ENCODE measurements at regions not wholly inside any gene's neighbourhood (a gene's known extent, or its start where the extent isn't known, plus 50 kb on each side); places are given as distances from the start of the nearest gene placed in this dataset.

DNA sequence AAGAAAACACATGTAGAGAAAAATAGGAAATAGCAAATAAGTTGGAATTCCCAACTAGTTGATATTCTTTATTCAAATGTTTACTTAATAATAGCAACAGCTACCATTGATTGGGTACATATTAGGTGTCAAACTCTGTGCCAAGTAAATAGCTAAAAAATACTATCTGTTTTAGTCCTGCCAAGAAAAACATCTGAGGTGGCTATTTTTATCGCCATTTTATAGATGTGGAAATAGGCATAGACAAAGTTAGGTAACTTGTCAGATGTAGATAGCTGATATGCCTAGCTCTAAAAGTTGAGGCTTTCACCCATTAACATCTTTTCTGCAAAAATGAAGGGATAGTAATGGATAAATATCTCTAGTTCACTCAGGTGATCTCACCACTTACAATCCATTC, 549.2 kb upstream of the ID4 start:
- DNase-seq = no peak

DNA sequence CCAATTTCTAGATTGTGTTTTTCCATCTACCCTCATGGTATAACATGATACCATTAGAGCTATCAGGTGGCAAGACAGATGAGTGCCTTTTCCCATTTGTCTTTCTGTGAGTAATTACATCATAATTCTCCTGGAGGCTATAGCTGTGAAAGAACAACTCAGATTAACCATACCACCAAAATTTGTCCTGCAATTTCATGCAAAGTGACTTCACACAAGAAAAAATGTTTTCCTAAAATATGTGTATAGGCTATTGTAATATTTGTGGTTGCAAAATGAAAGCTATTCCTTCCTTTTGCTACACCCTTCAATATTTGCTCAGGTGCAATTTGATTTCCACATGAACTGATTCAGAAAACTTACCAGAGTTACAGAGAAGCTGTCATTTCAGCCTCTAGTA, 547.7 kb upstream of the ID4 start:
- DNase-seq = no peak

DNA sequence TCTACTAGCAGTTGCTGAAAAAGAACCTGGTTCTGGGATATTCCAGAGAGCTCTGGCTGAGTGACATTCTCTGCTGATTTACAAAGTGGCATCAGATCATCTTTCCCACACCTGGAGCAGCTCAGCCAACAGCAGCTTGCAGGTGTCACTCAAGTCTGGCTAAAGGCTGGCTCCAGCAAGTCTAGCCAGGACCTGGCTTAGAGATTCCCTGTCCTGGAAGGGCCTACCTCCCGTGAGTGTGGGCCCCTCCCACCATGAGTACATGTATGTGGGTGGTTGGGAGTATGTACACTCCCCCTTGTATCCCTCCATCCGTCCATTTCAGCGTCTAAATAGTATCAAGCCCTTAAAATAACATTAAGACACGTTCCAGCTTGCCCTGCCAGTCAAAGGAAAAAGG, 539.3 kb upstream of the ID4 start:
- DNase-seq = no peak

DNA sequence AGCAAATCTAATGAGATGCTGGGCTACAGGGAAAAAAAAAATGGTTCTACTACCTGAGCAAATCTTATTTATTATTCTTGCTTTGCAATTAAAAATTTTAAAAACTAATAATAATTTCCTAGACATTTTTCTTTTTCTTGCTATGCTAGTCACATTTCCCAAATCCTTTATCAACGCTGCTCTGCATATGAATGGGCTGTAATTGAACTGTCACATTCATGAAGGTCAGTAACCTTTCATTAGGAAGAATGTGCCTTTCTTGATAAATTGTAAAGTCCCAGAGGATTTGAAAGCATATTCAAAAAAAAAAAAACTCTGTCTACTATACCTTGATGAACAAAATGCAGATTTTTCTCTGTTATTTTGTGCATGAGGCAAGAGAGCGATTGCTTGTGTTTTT, 538.7 kb upstream of the ID4 start:
- DNase-seq = no peak

DNA sequence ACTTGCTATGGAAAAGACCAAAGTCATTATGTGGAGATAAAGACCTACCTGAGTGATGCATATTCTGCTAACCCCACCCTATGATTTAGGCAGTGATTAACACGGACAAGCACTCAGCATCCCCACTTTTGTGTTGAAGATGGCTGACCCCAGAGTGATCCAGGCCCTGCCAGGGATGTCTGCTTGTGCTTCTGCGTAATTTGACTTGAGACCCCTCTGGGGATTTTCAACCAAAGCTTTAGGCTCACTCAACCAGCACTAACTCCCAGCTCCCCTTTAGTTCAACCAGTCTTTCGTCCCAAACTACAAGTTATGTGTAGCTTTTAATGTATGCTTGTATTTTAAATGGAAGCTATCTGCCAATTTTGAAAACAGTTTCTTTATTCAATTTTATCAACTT, 538.0 kb upstream of the ID4 start:
- no peak for DNase-seq

DNA sequence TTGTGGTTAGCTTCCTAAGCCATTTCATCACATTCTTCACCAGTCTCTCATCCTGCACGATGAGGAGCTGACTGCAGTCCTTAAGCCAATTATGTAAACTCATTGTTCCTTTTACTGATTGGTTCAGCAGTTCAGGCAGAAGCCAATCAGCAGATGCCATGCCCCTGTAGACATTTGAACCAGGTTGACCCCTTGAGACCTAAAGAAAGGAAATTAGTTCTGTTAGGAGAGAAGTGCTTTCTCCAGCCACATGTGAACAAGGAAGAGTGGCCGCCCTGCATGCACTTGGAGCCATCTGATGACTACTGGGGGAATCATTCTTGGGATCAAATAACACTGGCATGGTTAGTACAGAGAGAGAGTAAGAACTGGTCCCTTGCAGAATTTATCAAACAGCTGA, 535.2 kb upstream of the ID4 start:
- DNase-seq = no peak

DNA sequence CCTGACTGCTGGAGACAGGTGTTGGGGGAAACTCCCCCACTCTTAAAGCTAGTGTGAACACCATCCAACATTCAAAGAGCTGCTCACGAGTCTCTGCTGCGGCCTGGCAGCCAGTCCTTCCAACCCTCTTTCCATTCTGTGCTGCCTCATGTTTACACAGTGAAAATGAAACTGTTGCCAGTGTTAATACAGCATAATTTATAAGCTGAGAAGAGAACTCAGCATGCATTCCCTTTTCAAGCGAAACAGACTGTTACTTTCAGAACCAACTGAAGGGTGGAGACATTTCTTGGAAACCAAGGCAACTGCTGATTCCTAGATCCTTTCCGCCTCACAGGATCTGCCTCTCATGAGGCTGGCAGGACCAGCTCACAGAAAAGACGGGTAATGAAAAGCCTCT, 533.8 kb upstream of the ID4 start:
- DNase-seq = no peak

DNA sequence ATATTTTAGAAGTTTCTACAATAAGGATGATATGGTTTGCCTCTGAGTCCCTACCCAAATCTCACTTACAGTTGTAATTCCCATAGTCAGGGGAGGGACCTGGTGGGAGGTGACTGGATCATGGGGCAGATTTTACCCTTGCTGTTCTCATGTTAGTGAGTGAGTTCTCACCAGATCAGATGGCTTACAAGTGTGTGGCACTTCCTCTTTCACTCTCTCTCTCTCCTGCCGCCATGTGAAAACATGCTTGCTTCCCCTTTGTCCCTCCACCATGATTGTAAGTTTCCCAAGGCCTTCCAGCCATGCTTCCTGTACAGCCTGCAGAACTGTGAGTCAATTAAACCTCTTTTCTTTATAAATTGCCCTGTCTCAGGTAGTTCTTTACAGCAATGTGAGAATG, 527.5 kb upstream of the ID4 start:
- DNase-seq = no peak

DNA sequence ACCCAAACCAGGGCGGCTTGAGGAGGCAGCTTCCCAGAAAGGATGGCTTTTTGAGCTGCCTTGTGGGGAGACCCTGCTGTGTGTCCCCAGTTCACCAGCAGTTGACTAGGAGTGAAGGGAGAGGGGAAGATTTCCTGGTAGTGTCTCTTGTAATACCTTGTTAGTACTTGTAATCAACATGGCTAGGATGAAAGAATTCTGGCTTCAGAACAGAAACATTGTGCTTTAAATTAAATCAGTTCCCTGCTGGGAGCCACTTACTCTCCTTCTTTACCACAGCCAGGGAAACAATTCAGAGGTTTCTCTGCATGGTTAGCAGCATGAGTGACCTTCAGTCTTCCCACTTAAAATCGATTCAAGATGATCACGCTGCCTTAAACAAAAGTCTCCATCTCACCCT, 525.4 kb upstream of the ID4 start:
- no peak for DNase-seq

DNA sequence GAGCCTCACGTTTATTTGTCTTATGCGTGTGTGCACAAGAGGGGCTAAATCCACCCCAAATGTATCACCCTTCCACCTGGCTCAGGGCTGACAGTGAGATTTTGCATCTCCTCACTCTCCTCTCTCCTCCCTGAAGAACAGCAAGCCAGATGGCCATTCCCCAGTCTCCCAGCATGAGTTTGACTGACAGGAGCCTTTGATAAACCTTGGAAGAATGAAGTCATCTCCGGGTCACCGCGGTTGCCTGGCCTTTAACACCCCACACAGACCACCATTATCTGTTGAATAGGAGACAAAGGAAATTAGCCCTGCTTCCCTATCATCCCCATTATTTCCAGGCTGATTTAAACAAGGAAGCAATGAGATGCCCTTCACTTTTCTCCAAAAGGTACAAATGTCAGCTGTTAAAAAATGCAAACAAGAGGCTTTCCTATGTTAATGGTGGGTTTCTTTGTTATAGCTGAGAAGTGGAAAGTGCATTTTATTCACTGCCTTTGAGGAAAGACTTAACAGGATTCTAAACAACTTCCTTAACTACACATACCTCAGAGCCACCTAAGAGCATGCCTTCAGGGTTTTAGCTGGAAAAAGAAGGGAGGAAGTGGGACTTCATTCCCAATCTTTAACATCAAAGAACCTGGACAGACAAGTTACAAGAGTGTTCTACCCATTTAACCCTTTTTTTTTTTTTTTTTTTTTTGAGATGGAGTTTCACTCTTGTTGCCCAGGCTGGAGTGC, 524.8 kb upstream of the ID4 start:
- no peak for DNase-seq

DNA sequence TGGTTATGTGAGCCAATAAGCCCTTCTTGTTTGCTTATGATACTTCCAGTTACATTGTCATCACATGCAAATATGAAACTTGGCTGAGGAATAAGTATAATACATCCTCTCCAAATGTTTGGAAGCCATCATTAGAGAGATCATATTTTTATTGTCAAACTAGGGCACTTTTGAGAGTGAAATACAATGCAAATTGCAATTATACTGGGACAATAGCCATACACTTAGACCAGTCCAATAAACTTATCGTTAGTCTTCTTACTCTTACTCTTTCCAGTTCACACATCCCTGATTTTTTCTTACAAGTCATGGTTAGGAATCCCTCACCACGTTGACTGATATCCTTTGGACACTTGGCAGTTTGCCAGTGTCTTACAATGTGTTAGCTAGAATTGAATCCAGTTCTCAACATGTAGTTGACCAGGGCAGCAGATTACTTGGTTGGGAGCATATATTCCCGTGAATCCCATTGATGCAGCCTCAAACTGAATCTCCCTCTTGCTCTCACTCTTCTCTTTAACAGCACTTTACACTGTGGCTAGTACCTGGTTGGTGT, 519.7 kb upstream of the ID4 start:
- no peak for DNase-seq

DNA sequence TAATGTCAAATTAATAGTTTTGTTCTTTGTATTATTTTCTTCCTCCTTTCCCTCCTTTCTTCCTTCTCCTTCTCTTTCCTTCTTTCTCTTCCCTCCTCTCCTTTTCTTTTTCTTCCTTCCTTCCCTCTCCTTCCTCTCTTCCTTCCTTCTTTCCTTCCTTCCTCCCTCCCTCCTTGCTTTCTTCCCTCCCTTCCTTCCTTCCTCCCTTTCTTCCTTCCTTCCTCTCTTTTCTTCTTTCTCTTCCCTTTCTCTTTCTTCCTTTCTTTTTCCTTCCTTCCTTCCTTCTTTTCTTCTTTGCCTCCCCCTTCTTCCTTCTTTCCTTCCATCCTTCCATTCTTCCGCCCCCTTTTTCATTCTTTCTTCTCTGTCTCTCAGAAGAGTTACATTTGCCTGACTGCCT, 518.2 kb upstream of the ID4 start:
- DNase-seq = no peak

DNA sequence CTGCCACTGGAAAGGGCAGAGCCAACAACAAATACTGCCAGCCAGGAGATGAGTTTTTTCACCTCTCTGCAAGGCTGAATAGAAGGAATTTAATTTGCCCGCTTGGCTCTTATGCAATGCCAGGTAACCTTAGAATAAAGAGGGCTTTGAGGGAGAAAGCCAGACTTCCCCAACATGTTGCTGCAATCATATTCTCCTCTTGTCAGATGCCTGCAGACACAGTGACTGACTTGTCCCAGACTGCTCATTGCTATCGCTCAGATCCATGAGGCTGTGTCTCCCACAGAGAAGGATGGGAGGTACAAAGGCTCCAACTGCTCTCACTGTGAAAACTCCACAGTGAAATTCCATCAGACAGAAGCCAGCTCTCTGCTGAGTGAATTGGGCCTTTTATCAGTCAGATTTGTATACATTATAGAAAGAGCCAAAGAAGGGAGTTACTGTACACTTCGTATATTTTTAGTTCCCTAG, 517.0 kb upstream of the ID4 start:
- DNase-seq = no peak

DNA sequence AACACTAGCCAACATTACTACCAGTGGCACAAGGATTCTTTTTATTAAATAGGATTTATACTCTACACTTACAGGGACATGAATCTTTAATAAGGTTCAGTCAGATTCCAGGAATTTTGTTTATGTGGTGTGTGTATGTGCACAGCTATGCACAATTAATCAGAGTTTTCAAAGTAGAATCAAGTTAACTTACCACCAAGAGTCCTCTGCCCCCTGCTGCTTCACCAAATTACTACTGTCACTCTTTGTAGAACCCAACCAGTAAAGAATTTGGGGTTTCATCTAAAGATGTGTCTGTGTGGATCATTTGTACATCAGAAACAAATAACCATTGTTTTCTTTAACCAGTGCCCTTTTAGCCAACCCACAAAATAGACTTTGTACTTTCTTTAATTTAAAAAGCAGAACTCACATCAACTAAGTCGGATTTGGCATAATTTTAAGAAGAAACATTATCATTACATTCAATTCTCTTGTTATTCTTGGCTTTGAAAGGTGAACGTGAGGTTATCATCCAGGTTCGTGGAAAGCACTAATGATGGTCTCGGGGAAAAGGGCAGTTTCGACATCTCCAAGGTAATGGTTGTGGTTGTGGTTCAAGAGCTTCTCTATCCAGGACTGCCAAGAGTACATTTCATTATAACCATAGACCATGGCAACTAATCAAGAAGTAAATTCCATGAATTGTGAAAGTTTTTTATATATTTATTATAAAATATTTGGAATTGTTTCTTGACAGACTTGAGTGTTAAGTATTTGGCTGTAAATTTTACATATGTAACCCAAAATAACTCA, 514.3 kb upstream of the ID4 start:
- DNase-seq = no peak

DNA sequence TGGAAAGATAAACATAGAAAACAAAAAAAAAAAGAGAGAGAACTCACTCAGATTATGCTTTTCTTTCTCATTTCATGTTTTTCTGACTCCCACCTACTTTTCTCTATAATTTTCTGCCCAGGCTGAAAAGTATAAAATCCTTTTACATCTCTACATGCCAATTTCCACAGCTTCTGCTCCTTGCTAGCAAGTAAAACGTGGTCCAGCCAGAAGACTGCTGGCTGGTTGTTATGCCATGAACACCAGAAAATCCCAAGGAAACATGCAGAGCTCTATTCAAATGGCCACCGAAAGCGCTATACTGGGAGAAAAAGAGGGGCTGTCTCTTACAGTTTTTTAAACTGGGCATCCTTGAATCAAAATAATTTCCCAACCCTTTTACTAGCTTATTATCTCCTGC, 512.8 kb upstream of the ID4 start:
- DNase-seq = no peak

DNA sequence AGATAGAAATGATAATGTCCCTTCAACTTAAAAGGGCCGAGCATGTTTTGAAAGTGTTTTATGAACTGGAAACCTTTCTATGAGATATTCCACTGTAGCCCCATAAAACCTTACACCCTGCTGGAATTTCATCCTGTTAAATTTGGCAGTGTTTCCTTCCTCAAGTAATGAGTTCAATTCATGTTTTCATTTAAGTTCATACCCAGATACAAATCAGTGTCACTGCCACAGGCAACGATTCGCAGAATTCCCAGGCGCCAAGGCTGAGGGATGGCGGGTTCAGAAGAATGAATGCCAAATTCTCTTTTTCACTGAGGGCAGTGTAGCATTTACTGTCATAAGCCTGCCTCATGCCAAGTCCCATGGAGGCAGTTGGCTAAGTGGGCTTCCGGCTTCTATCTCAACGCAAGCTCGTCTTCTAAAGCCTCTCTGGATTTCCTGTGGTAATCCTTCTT, 511.8 kb upstream of the ID4 start:
- DNase-seq = no peak

DNA sequence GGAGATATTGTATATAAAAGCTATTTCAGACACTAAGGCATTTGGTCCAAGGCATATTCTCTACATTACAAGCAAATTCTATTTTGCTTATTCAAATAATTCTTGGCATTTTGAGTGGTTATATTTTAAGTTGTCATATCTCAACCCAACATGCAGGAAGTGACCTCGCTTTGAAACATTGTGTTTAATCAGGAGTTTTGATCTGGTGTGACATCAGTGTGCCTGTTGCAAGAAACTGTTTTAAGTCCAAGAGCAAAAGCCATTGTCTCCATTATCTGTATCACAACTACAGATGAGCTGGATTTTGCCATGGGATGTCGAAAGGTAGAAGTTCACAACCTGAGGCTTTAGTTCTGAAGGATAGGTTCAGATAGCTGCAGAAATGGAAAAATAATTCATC, 509.9 kb upstream of the ID4 start:
- no peak for DNase-seq

DNA sequence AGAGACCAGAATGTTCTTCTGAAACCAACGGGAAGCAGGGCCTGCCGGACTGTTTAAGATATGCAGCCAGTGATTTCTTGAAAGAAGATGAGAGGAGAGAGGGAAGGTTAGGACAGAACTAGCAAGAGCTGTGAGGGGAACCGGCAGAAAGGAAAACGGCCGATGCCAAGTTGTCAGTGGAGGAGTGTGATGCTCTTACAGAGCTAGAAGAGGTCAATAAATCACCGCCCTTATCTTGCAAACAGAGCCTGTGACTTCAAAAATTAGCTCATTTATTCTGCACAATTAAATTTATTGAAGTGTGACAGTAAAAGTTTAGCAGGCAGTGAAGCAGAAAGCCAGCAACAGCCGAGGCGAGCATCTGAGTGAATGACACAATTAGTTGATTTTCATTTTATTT, 509.5 kb upstream of the ID4 start:
- no peak for DNase-seq

DNA sequence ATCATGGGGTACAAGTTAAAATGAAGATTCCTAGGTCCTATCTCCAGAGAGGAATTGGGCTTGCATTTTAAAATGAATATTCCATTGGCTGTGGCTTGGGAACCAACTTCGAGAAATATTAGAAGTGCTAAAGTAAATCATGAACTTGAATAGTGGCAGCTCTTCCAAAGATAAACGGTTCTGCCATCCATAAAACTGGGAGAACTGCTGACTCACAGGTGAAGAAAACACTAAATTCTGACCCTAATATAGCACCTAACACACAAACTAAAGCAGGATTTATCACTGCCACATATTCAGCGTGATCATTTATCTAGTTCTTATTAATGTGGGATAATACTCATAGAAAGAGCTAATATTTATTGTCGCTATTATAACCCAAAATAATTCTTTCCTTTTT, 508.1 kb upstream of the ID4 start:
- no peak for DNase-seq

DNA sequence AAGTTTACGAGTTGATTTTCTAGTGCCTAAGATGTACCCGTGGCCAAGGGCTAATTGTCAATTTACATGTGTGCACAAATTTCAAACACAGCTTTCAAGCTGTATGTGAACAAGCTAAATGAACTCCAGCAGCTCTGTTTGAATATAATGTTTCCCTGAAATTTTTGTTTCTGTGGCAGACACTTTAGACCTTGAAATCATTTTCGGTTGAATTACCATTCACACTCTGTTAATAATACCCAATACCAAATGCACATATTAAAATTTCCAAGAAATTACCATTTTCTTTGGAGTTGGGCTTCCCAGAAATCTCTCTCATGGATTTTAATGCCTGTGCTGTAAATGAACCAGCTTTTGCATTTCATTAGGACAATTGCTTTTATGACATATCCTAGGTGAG, 506.1 kb upstream of the ID4 start:
- no peak for DNase-seq

DNA sequence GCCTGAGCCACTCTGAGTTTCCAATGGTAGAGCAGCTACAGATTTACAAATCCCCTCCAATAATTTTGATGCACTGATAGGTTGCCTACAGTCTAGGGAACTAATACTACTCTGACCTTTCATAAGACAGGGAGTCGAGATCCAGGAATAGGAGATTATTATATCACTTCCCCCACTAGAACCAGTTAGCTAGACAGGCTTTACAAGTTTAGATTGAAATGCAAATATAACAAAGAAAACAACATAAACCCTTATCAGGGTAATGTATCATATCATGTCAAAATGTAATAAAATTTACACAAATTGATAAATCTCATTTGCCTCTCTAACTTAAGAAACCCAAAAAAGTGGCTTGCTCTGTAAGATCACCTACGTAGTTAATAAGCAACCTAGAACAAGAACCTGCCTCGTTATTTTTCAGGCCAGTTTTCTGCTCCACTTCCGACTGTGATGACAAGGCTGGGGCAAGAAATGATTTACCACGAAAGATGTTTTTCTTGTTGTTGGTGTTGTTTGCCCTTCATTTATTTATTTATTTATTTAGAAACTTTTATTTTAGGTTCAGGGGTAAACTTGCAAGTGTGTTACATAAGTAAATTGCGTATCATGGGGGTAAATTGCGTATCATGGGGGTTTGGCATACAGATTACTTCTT, 504.2 kb upstream of the ID4 start:
- no peak for DNase-seq

DNA sequence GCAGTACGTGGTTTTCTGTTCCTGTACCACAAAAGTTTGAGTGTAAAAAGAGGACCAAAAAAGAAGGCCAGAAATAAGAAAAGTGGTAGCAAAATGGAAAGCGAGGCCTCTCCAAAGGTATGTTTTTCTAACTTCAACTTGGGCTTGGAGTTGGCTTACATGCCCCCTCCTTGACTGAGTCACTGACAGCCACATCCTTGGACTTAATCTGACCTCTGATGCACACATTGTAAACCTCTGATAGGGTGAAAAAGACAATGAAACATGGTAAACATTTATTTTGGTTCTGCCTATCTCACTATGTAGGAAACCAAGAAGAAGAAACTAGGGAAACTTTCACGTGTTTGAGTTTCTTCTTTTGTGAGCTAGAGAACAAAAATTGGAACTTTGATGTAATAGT, 503.2 kb upstream of the ID4 start:
- DNase-seq = no peak

DNA sequence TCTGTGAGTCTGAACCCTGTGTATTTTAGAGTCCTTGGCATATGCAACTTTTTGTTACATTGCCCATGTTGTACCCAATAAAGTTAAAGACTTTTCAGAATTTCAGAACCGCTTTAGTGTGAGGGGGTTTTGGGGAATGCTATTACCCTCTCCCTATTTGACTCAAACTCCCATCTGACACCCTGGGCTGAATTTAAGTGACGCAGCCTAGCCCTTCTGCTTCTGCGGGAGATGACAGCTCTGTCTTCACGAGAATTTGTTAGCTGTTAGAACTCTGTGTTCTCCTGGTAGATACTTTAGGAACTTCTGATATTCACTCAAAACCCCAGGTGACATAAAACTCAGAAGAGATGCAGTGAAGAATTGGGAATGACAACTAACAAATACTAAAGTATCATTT, 500.6 kb upstream of the ID4 start:
- DNase-seq = no peak

DNA sequence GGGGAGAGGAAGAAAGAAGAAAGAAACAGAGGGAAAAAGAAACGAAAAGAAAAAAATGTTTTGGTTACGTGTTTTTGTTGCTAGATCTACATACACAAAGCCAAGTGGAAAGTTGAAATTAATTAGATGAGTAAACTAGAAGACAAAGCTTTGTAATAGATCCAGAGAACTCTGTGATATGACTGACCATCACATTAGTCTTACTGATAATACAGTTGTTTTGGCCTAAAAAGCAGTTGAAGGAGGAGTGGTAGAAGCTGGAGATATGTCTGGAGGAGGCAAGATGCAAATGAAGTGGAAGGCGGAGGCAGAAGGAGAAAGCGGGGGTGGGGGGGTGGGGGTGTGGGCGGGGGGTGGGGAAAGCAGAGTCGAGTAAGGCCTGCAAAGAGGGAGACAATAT, 500.1 kb upstream of the ID4 start:
- no peak for DNase-seq
